Activated T-cell treated with anti-CD3 and anti-CD28 coated beads for 48 hours (primary cell): ENCODE measurements at regions not wholly inside any gene's neighbourhood (a gene's known extent, or its start where the extent isn't known, plus 50 kb on each side); places are given as distances from the start of the nearest gene placed in this dataset.
A peak's percentile ranks its signal among the peaks of the same experiment; 100 is the strongest.

Source experiments
- DNase-seq: peaks from one replicate; pipeline ENCODE4 v3.0.0-alpha.2; 2020; ENCODE audit warnings: low read depth

DNA sequence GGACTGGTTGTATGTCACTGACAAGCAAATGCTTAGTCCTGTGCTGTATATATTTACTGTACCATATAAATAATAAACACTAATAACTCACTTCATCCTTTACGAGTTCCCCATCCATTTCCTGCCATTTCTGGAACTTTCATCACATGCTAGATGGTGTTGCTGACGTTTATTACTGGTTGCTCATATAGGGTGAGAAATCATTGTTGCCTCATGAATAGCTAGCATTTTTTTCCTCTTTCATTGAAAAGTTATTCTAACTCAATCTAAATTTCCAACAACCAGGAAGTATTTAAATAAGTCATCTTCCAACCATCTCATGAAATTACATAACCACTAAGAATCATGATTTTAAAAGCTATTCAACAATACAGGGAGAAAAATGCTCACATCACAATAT is 88.6 kb upstream of the RCN1 start:
- DNase-seq, result no peak

DNA sequence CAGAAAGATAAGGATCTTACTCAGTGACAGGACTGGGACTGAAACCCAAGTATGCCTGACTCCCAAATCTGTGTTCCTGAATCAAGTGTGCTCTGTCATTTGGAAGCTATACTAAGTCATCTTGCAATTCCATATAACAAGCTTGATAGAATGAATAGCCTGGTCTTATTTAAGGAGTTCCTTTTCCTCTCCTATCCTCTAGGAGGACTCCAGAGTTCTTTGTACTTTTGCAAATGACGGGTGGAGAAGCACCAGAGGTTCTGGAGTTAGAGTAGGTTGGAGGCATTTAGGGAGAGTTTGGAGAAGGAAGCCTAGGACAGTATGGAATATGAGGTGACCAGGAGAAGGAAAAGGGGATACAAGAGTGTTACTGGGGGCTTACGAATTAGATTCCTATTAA is 92.9 kb upstream of the RCN1 start:
- DNase-seq, result no peak

- no peak for DNase-seq
Measured at GRCh38 chr11:31996159-31996881, 94.6 kb upstream of the RCN1 start.

DNA sequence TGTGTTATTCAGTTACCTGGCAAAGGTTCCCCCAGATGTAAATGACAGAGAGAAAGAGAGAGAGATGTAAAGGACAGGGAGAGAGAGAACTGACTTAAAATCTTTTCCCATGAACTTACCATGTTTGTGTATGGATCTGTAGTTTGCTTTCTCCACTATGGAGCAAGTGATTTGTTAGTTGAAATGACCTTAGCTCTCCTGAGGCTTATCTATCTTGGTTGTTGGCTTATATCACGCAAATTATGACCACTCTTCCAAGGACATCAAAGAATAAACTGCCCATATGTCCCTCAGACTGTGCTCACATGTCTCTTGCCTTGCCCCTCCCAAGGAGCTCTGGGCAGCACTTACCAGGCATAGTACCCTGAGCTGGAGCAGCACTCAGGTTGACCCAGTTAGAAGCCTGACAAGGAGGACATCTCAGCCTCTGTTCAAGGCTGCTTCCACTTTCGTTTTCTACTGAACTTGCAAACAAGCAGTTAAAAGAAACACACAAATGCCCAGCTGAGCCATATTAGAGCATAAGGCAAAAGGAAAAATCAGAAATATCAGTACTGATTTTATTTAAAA is 95.3 kb upstream of the RCN1 start:
- no peak for DNase-seq

DNA sequence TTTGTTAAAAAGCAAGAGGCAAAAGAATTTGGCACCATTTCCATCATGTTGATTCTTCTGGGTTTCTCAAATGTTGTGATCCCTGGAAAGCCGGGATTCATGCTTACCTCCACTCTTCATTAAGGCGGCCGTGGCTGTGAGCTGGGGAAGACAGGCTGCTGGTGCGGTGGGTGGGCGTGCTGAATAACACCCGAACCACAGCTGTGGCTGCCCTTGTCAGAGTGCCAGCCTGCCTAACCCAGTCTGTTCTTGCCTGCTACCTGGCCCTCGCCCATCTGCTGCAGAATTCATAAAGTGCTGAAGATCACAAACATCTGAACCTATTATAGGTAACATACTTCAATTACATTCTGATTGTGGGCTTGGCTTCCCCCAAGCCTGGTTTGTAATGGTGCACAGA is 95.8 kb upstream of the RCN1 start:
- DNase-seq, result no peak

DNA sequence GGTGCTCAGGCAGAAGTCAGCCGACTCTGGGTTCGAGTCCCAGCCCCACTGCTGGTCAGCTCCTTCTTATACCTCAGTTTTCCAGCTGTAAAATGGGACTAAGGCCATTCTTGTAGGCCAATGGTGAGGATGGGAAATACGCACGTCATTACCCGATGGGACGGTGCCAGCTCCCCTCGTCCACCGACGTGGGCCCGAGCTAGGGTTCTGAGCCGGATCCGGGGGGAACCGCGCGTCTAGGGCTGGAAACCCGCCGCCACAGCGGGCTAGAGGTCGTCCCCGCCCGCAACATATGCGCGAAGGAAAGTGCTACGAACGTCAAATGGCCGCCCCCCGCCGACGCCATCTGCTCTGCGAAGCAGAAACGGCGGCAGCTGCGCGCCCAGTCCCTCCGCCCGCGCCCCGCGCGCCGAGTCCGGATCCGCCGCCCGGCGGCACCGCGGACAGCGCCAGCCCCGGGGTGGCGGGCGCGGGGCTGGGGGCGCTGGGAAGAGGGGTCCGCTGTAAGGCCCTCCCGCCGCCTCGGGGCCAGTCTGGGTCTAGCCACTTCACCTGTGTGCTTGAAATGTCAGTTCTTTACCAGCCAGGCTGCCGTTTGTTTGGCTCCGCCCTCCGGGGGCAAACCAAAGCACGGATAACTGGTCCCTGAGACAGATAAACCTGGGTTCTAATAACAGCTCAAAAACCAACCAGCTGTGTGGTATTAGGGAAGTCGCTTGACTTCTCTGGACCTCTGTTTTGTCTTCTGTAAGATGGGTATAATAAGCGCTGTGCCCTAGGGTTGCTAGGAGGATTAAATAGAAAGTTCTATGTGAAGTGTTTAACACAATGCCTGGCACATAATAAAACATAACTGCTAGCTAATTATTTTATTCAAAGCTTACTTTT is 103.5 kb upstream of the RCN1 start:
- DNase-seq, result no peak

- no peak for DNase-seq
Measured at GRCh38 chr11:31986201-31986889, 104.5 kb upstream of the RCN1 start.

DNA sequence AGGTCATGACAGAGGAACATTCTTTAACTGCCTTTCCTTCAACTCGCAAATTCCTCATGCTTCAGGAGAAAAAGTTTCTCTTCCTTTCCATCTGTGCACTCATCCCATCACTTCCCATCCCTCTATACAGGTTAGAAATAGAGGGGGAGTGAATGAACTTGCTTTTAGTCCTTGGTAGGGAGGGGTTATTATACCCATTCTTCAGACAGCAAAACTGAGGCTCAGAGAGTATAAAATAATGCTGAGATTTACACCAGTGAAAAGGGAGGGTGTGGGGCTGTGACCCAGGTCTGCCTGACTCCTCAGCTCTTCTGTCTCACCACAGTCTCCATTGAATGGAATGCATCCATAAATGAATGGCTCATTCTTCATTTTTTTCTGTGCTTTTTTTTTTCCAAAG is 109.4 kb upstream of the RCN1 start:
- no peak for DNase-seq

- no peak for DNase-seq
Measured at GRCh38 chr11:31977343-31977742, 113.5 kb upstream of the RCN1 start.

GRCh38 chr11:31974366-31975136 is 116.3 kb upstream of the RCN1 start:
- DNase-seq, result no peak

DNA sequence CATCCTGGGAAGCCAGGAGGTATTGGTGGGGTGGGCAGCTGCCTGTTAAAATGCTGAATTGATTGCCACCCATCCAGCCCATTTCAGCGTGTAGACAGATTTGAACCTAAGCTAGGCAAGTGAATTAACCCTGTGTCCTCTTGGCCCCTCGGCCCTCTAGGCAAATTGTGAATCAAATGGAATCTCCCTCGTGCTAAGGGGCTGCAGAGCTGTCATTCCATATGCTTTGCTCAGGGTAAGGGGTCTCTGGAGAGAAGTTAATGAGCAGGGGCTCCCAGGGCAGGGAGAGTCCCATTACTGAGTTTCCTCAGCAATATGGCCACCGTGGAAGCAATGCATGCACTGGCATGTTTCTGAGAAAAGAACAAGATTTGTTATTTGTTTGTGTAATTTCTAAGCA is 117.7 kb upstream of the RCN1 start:
- no peak for DNase-seq

- DNase-seq, result no peak
Measured at GRCh38 chr11:31972623-31973022, 118.3 kb upstream of the RCN1 start.

DNA sequence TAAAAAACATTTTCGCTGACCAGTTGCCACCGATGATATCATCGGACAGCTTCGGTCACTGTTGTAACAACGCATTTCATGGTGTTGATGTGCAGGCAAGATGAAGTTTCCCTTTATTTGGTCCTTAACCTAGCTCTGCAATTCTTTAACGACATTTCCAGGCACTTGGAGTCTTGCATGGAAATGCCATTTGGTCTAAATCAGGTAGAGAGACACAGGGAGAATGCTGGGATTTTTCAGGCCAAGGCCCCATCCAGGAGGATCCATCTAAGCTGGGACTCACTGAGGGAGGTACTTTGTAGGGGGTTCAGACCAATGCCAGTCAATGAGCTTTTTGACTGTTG is 121.5 kb upstream of the RCN1 start:
- DNase-seq, result no peak

DNA sequence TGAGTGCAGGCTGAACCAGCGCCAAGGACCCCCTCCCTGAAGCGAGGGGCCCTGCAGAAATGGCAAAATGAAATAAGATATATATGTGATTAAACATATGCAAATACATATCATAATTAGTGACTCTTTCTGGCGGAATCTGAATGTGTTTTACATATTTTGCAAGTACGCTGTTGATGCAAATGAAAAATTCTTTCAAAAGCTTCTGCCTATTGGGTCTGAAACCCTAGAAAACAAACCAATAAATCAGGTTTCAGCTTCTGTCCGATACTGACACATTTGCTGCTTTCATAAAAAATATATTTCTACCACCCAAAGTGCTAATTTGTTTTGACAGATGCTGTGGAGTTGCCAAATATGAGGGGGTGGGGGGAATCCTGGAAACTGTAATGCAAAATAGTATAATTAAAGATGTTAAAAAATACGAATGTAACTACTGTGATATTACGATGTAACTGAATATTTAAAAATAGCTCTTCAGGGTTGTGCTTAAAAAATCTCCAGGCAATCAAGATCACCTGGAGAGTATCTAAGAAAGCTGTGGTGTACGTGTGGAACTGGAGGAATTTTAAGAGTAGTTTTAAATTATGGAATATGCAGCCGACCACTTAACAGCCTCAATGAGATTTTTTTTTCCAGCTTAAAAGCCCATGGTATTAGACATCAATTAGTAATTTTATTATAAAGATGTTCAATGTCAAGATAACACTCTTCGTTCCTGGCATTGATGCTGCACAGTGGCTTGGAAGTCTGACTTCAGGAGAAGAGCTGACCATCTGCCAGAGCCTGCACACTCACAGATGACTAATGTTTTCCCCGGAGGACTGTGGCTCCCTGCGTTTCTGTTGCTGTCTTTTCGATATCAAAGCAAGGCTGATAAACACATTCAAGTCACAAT is 122.2 kb upstream of the RCN1 start:
- no peak for DNase-seq

DNA sequence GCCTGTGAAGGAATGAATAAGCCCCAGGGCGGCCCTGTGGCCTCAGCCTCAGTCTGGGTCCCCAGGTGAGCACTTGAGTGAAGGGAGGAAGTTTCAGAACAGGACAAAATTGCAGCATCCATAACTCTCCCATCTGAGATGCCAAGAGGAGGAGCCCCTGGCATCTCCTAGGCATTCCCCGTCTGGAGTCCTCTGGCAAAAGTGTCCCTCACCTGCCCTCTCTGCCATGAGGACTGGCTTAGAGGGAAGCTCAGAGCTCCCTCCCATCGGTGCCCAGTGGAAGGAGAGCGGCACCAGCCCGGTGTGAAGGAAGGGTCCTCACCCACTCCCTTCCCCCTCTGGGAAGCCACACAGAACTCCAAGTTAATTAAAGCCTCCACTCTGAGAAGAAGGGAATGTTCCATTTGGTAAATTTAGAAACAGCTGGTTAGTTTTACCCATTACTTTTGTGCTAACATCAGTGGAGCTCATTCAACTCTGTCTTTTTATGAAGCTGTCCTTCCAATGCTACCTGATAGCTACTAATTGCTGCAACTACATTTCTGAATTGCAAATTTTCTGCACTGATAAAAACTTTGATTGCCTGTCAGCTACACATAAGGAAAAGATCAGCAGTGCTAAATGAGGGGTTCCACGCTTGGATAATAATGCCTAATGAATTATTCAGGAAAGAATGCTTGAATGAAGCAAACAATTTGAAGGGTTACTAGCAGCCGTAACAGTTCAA is 123.3 kb upstream of the RCN1 start:
- DNase-seq, result no peak

- no peak for DNase-seq
Measured at GRCh38 chr11:31966846-31967245, 124.0 kb upstream of the RCN1 start.

DNA sequence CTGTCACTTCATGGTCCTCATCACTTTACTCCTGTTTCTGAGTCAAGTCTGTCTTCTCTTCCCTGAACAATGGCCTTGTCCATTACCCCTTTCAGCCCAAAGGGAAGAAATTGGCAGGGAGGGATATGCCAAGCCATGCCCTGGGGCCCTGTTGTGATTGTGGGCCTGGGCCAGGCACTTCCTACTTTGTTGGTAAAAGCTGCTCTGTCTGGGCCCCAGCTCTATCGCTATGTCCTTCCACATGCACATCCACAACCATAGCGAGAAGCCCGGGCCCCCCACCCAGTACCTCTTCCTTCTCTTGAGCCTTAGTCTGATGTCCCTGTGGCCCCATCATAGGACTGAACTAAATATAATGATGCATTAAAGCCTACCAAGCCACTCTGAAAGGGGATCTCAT is 126.7 kb upstream of the RCN1 start:
- DNase-seq, result no peak

GRCh38 chr11:31960126-31960525 is 130.7 kb upstream of the RCN1 start:
- DNase-seq, result no peak

DNA sequence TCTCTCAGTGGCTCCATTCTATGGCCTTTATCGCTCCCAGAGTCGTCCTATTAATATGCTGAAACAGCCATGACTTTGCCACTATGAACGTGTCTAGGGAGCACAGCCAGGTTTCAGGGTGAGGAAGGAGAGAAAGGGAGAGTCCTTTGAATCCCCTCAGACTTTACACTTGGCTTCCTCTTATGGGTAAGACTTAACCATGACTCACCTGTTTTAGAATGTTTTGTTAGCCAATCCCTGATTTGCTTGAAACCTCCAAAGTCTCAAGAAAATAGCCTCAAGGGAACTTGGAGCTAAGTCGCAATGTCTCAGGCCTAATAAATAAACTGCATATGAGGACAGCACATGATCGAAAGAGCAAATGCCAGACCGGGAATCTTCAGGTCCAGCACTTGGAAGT is 131.2 kb upstream of the RCN1 start:
- DNase-seq, result no peak

GRCh38 chr11:31958076-31958735 is 132.7 kb upstream of the RCN1 start:
- peak; percentile 63 for DNase-seq
